Pancreas (tissue), 10 donors: ENCODE measurements at regions not wholly inside any gene's neighbourhood (a gene's known extent, or its start where the extent isn't known, plus 50 kb on each side); places are given as distances from the start of the nearest gene placed in this dataset.

Experiments
- ATAC-seq, 4 donors: fragments of 200-7000 bp; cut with Tn5 transposase; one replicate each; pipeline versions ENCODE4 v1.8.0 to v1.9.1; 2020; ENCODE audit warnings: mild to moderate bottlenecking in 4 of 4, moderate library complexity in 4 of 4
- DNase-seq, 6 donors: peaks; one replicate each; pipeline ENCODE4 v3.0.0-alpha.2; 2020
- FAIRE-seq: peaks from 2 replicates; lab custom pipeline; 2012; peaks lifted over from hg19 to GRCh38; lab: Jason Lieb, UNC
- H3K27ac ChIP-seq, 4 donors: fragments of 200-600 bp; sonication (generic); 1 replicate in 3 of 4; 2 replicates in 1 of 4; pipeline versions ENCODE4 v1.5.0 to v1.8.0; 2020
- H3K27me3 ChIP-seq, 4 donors: fragments of 200-600 bp; one replicate each; pipeline ENCODE4 v1.8.0; 2021
- H3K36me3 ChIP-seq, 3 donors: fragments of 200-600 bp; sonication (generic) in 1 of 3; one replicate each; pipeline versions ENCODE4 v1.5.0 to v1.8.0; 2020 to 2021
- H3K4me1 ChIP-seq, 3 donors: fragments of 200-600 bp; one replicate each; pipeline ENCODE4 v1.8.0; 2021
- H3K4me3 ChIP-seq, 4 donors: fragments of 200-600 bp; sonication (generic) in 2 of 4; one replicate each; pipeline versions ENCODE4 v1.5.0 to v1.8.0; 2020 to 2021
- H3K9me3 ChIP-seq, 4 donors: fragments of 200-600 bp; one replicate each; pipeline ENCODE4 v1.8.0; 2021
- CTCF ChIP-seq, 4 donors: fragments of 200-600 bp; sonication (generic) in 3 of 4; IDR thresholded peaks; one replicate each; pipeline versions ENCODE4 v1.5.0 to v1.8.0; 2021; ENCODE audit warnings: antibody characterized with exemption in 4 of 4
- whole genome bisulfite sequencing, 2 donors: extraction: QIAGEN DNeasy Blood & Tissue Kit; methylation state at CpG; one replicate each; pipeline ENCODE4 v1.1.7; 2013; 5-methylcytosine and 5-hydroxymethylcytosine counted together
- intact Hi-C, 3 donors: fragments of 100-400 bp; cut with DNase I; formaldehyde crosslinking; loops; one replicate each; pipeline versions ENCODE4 v1.11.1 to v1.14.2; 2022
- donor health status: healthy with polysubstance abuse.
- donor health status: DM: no; HTN: no; CAD: no; lungs with moderate emphysema.
- donor health status: DM: no; HTN: no; CAD: no.
- donor health status: control.
- donor health status: control.
- donor health status: Bipolar disorder and iron deficiency.
- donor health status: DM: yes; HTN: yes; CAD: no.
- donor health status: DM: no; HTN: no; CAD: no.
- donor health status: DM: no; HTN: no; CAD: no.
- donor health status: DM: yes; HTN: yes; CAD: no.

GRCh38 chr16:66057057-66057456 lies 309.4 kb upstream of the CDH5 start:
- Histone ChIP-seq H3K4me1 (no peaks in the 10 kb centered on the region), H3K36me3 (no peaks in the 10 kb centered on the region), H3K4me3 (no peak overlapping the region), H3K27ac (no peak overlapping the region), H3K27me3 (peaks cover 0 to 3% (median 0%) of the 10 kb centered on the region in 4 donors), H3K9me3 (no peaks in the 10 kb centered on the region)
- FAIRE-seq (no peak), ATAC-seq (no peak), DNase-seq (no peak)
- intact Hi-C loops = no loop called here
- no peak for TF ChIP-seq CTCF (IDR thresholded peaks at IDR 0.05)
- WGBS, 2 donors = 55 to 58% methylated on average over 3 of the region's 3 CpGs

GRCh38 chr16:66054095-66054494 lies 312.4 kb upstream of the CDH5 start:
- no peaks in the 10 kb centered on the region for H3K36me3 ChIP-seq
- FAIRE-seq = no peak
- no peaks in the 10 kb centered on the region for H3K27me3 ChIP-seq
- intact Hi-C loops = no loop called here
- TF ChIP-seq CTCF (IDR thresholded peaks at IDR 0.05) = no peak
- ATAC-seq = no peak
- no peaks in the 10 kb centered on the region for H3K9me3 ChIP-seq
- no peak overlapping the region for H3K4me3 ChIP-seq
- WGBS, 2 donors = 53 to 66% methylated on average over 4 of the region's 4 CpGs
- H3K4me1 ChIP-seq = no peaks in the 10 kb centered on the region
- H3K27ac ChIP-seq = no peak overlapping the region
- no peak for DNase-seq

- FAIRE-seq (no peak), DNase-seq (no peak), ATAC-seq (no peak)
- TF ChIP-seq CTCF (IDR thresholded peaks at IDR 0.05) = no peak
- Histone ChIP-seq H3K4me1 (no peaks in the 10 kb centered on the region), H3K9me3 (no peaks in the 10 kb centered on the region), H3K36me3 (no peaks in the 10 kb centered on the region), H3K4me3 (no peak overlapping the region), H3K27ac (no peak overlapping the region), H3K27me3 (no peaks in the 10 kb centered on the region)
- intact Hi-C loops = no loop called here
- 70 to 78% methylated on average over 2 of the region's 2 CpGs for WGBS, 2 donors
Measured at GRCh38 chr16:66052745-66053144, 313.7 kb upstream of the CDH5 start.

- TF ChIP-seq CTCF (IDR thresholded peaks at IDR 0.05) = no peak
- DNase-seq (no peak), FAIRE-seq (no peak), ATAC-seq (no peak)
- Histone ChIP-seq H3K27ac (no peak overlapping the region), H3K36me3 (no peaks in the 10 kb centered on the region), H3K4me1 (no peaks in the 10 kb centered on the region), H3K27me3 (no peaks in the 10 kb centered on the region), H3K4me3 (no peak overlapping the region), H3K9me3 (no peaks in the 10 kb centered on the region)
- intact Hi-C loops = no loop called here
- 60 to 70% methylated on average over 2 of the region's 2 CpGs for WGBS, 2 donors
Measured at GRCh38 chr16:66050991-66051390, 315.5 kb upstream of the CDH5 start.

GRCh38 chr16:66049865-66050264 lies 316.6 kb upstream of the CDH5 start:
- 49 to 64% methylated on average over 4 of the region's 4 CpGs for WGBS, 2 donors
- Histone ChIP-seq H3K4me3 (no peak overlapping the region), H3K36me3 (no peaks in the 10 kb centered on the region), H3K27me3 (no peaks in the 10 kb centered on the region), H3K9me3 (no peaks in the 10 kb centered on the region), H3K27ac (no peak overlapping the region), H3K4me1 (no peaks in the 10 kb centered on the region)
- FAIRE-seq = no peak
- intact Hi-C loops = no loop called here
- TF ChIP-seq CTCF (IDR thresholded peaks at IDR 0.05) = no peak
- DNase-seq = no peak
- no peak for ATAC-seq
